HUES48 (cell line): ENCODE measurements at regions not wholly inside any gene's neighbourhood (a gene's known extent, or its start where the extent isn't known, plus 50 kb on each side); places are given as distances from the start of the nearest gene placed in this dataset.

Experiments
- H3K27ac ChIP-seq: one replicate; pipeline ENCODE4 v1.7.0; 2013; ENCODE audit warnings: low read depth, low read length, inconsistent platforms
- H3K27me3 ChIP-seq: 2 replicates; pipeline ENCODE4 v1.6.1; 2013; ENCODE audit warnings: mild to moderate bottlenecking, low read length; ENCODE audit not compliant: control insufficient read depth, insufficient read depth
- H3K36me3 ChIP-seq: 2 replicates; pipeline ENCODE4 v1.6.1; 2013; ENCODE audit warnings: low read length; ENCODE audit not compliant: control insufficient read depth, insufficient read depth
- H3K4me1 ChIP-seq: 2 replicates; pipeline ENCODE4 v1.6.1; 2013; ENCODE audit warnings: mild to moderate bottlenecking, low read length; ENCODE audit not compliant: control insufficient read depth, insufficient read depth
- H3K4me3 ChIP-seq: 2 replicates; pipeline ENCODE4 v1.5.1; 2013; ENCODE audit warnings: mild to moderate bottlenecking, low read depth, low read length
- H3K9ac ChIP-seq: 2 replicates; pipeline ENCODE4 v1.6.1; 2013; ENCODE audit warnings: mild to moderate bottlenecking, low read depth, low read length, moderate library complexity
- H3K9me3 ChIP-seq: 2 replicates; pipeline ENCODE4 v1.6.1; 2013; ENCODE audit warnings: low read length; ENCODE audit not compliant: control insufficient read depth, insufficient read depth

- H3K9ac ChIP-seq: no peak overlapping the region
- H3K4me3 ChIP-seq: no peak overlapping the region
- no peaks in the 10 kb centered on the region for H3K4me1 ChIP-seq
- peaks cover 14% of the 10 kb centered on the region for H3K9me3 ChIP-seq
- no peak overlapping the region for H3K27ac ChIP-seq
- no peaks in the 10 kb centered on the region for H3K36me3 ChIP-seq
- H3K27me3 ChIP-seq: no peaks in the 10 kb centered on the region
Observed at GRCh38 chr11:15378941-15379340, 264.2 kb downstream of the INSC start.

DNA sequence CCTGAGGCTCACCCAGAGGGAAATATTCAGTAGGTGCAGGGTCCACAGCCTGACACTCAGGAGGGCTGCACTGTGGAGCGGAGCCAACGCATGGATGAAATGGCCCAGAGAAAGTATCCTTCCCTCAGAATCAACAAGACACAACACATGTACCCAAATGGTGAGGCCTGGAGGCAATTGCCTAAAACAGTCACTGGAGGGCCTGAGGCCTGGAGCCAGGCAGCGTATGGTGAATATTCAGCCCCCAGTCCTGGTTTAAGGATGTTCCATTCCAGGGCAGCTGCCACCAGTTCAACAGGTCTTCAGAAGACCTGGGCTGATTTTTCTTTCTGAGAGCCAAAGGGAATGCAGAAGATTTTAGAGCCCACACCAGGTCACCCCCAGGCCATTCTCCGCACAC, 264.8 kb downstream of the INSC start:
- Histone ChIP-seq H3K4me3 (no peak overlapping the region), H3K9ac (no peak overlapping the region), H3K36me3 (no peaks in the 10 kb centered on the region), H3K9me3 (peaks cover 14% of the 10 kb centered on the region), H3K27me3 (no peaks in the 10 kb centered on the region), H3K4me1 (no peaks in the 10 kb centered on the region), H3K27ac (no peak overlapping the region)

DNA sequence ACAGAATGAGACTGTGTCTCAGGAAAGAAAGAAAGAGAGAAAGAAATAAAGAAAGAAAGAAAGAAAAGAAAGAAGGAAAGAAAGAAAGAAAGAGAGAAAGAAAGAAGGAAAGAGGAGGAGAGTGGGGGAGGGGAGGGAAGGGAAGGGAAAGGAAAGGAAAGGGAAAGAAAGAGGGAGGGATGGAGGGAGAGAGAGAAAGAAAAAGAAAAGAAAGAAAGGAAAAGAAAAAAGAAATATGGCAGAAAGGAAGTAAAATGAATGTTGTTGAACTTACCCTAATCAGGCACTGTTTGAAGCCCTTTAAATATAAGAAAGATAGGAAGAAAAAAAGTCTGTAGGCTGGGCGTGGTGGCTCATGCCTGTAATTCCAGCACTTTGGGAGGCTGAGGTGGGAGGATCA, 276.1 kb downstream of the INSC start:
- no peaks in the 10 kb centered on the region for H3K27me3 ChIP-seq
- no peak overlapping the region for H3K27ac ChIP-seq
- H3K9me3 ChIP-seq: no peaks in the 10 kb centered on the region
- H3K4me3 ChIP-seq: no peak overlapping the region
- no peak overlapping the region for H3K9ac ChIP-seq
- no peaks in the 10 kb centered on the region for H3K4me1 ChIP-seq
- no peaks in the 10 kb centered on the region for H3K36me3 ChIP-seq

DNA sequence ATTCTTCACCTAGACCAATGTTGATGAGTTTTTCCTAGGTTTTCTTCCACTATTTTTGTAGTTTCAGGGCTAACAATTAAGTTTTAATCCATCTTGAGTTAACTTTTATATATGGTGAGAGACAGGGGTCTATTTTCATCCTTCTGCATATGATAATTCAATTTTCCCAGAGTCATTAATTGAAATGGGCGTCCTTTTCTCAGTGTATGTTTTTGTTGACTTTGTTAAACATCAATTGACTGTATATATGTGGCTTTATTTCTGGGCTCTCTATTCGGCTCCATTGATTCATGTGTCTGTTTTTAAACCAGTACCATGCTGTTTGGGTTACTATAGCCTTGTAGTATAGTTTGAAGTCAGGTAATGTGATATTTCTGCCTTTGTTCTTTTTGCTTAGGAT, 282.1 kb downstream of the INSC start:
- Histone ChIP-seq H3K36me3 (no peaks in the 10 kb centered on the region), H3K4me1 (no peaks in the 10 kb centered on the region), H3K9me3 (no peaks in the 10 kb centered on the region), H3K4me3 (no peak overlapping the region), H3K9ac (no peak overlapping the region), H3K27ac (no peak overlapping the region), H3K27me3 (no peaks in the 10 kb centered on the region)

GRCh38 chr11:15406851-15407351, 292.2 kb downstream of the INSC start:
- Histone ChIP-seq H3K9ac (no peak overlapping the region), H3K27me3 (no peaks in the 10 kb centered on the region), H3K27ac (no peak overlapping the region), H3K4me3 (no peak overlapping the region), H3K4me1 (no peaks in the 10 kb centered on the region), H3K36me3 (no peaks in the 10 kb centered on the region), H3K9me3 (no peaks in the 10 kb centered on the region)

DNA sequence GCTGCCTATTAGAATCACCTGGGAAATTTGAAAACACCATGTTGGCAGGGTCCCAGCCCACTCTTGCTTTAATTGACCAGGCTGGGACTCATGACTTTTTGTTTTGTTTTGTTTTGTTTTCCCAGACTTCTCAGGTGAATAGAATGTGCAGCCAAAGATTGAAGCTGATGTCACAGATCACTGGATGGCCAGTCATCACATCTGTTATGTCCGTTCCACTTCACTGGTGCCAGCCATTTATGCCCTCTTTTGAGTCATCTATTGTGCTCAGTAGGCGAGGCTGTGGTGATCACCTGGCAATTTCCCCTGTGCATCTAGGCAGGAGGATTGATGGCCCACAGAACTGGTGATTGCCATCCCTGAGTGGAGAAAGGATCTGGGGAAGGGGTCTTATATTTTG, 297.3 kb downstream of the INSC start:
- no peaks in the 10 kb centered on the region for H3K9me3 ChIP-seq
- H3K4me3 ChIP-seq: no peak overlapping the region
- H3K36me3 ChIP-seq: no peaks in the 10 kb centered on the region
- no peaks in the 10 kb centered on the region for H3K27me3 ChIP-seq
- H3K27ac ChIP-seq: no peak overlapping the region
- H3K9ac ChIP-seq: no peak overlapping the region
- peaks cover 3% of the 10 kb centered on the region; the same call in 1 of the 2 replicates for H3K4me1 ChIP-seq

DNA sequence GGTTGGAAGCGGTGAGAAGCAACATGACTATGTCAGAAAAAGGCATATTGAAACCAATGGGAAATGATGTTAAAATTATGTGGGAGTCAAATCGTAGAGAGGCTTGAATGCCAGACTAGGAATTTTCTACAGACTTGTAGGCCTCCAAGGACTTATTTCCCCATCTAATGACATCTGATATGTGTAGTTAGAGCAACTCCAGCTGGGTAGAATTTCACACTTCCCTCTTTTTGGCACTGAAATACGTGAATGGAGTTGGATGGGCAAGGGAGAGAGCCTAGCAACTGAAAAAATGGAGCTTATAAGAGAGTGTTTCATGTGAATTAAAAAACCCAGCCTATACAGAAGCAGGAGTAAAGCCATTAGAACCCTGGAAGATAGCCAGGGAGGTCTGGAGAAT, 304.2 kb downstream of the INSC start:
- H3K4me3 ChIP-seq: no peak overlapping the region
- H3K27me3 ChIP-seq: no peaks in the 10 kb centered on the region
- H3K36me3 ChIP-seq: no peaks in the 10 kb centered on the region
- H3K9ac ChIP-seq: no peak overlapping the region
- H3K4me1 ChIP-seq: peaks cover 9% of the 10 kb centered on the region; the same call in 1 of the 2 replicates
- no peak overlapping the region for H3K27ac ChIP-seq
- no peaks in the 10 kb centered on the region for H3K9me3 ChIP-seq

- Histone ChIP-seq H3K4me3 (no peak overlapping the region), H3K27me3 (no peaks in the 10 kb centered on the region), H3K4me1 (peaks cover 9% of the 10 kb centered on the region; the same call in 1 of the 2 replicates), H3K27ac (no peak overlapping the region), H3K9me3 (no peaks in the 10 kb centered on the region), H3K36me3 (no peaks in the 10 kb centered on the region), H3K9ac (no peak overlapping the region)
Observed at GRCh38 chr11:15419696-15420095, 305.0 kb downstream of the INSC start.

DNA sequence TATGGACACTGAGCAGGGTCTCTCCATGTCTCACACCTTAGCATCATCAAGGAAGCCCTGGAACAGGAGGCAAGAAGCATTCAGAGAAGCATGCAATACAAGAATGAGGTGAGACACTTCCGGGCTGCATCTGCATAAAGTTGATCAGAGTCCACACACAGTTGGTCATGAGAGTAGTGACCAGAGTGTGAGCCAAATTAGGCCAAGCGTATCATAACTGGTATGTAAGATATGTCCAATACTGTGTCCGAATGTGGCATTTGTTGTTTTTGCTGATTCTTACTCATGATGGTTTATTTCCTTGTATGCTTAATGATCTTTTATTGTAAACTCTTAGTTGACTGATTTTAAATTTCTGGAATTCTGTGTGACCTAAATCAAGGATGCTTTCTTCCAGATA, 315.7 kb downstream of the INSC start:
- Histone ChIP-seq H3K9ac (no peak overlapping the region), H3K4me1 (no peaks in the 10 kb centered on the region), H3K36me3 (no peaks in the 10 kb centered on the region), H3K27ac (no peak overlapping the region), H3K4me3 (no peak overlapping the region), H3K27me3 (no peaks in the 10 kb centered on the region), H3K9me3 (no peaks in the 10 kb centered on the region)

DNA sequence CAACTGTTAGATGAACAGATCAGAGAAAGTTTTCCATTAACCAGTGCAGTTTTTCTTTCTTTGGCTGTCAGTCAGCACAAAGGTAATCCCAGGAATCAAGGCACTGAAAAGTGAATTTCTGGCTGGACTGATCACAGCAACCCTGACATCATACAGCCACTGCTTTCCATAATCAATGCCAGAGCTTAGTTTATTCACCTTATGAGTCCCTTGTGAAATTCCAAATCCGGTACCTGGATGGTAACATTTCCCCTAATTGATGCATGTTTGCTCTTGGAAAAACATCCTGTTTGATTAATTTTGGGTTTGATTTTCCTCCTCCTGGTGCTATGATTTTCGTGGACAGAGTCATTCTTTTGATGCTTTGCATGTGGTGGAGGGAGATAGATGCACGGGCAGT, 319.8 kb downstream of the INSC start:
- no peaks in the 10 kb centered on the region for H3K27me3 ChIP-seq

DNA sequence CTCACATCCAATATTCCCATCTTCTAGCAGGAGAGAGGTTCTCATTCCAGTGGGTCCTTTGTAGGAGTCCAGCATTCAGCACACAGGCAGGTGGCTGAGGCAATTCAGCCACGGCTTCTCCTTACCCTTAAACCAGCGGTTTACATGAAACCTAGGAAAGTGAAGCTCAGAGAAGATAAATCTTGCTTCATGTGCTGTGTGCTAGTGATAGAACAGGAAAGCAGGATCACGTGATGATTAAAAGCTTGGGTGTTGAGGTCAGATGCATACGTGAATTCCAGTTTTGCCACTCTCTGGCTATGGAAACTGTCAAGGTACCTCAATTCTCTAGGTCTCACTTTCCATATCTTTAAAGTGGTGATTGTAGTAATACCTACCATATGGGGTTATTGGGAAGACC, 331.6 kb downstream of the INSC start:
- Histone ChIP-seq H3K9ac (no peak overlapping the region), H3K36me3 (no peaks in the 10 kb centered on the region), H3K27me3 (no peaks in the 10 kb centered on the region), H3K4me3 (no peak overlapping the region), H3K4me1 (peaks cover 16% of the 10 kb centered on the region), H3K27ac (peak overlapping the region; percentile 73), H3K9me3 (no peaks in the 10 kb centered on the region)

More for the DNA sequence above, 319.8 kb downstream of the INSC start:
- no peaks in the 10 kb centered on the region for H3K4me1 ChIP-seq
- H3K27ac ChIP-seq: no peak overlapping the region
- H3K9ac ChIP-seq: no peak overlapping the region
- no peaks in the 10 kb centered on the region for H3K36me3 ChIP-seq
- H3K4me3 ChIP-seq: no peak overlapping the region
- H3K9me3 ChIP-seq: no peaks in the 10 kb centered on the region

DNA sequence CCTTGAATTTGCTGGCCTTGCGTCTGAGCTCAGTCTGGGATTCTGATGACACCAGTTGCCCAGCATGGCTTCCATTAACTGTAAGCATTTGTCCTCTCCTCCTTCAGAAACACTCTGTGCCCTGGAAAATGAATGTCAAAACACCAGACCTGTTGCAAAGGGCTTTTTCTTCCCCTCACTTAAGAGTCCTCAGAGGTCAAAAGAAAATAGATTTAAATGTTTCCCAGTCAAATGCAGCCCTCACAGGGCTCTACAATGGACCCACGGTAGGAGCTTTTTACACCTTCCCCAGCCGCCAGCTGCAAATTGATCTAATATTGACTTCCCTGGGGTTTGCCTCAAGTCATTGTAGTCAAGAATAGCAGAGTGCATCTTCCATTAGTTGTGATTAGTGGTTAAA, 332.2 kb downstream of the INSC start:
- Histone ChIP-seq H3K27ac (peak overlapping the region; percentile 73), H3K27me3 (no peaks in the 10 kb centered on the region), H3K9ac (no peak overlapping the region), H3K4me1 (peaks cover 16% of the 10 kb centered on the region), H3K9me3 (no peaks in the 10 kb centered on the region), H3K4me3 (no peak overlapping the region), H3K36me3 (no peaks in the 10 kb centered on the region)
